GM19328 (cell line): ENCODE measurements at regions not wholly inside any gene's neighbourhood (a gene's known extent, or its start where the extent isn't known, plus 50 kb on each side); places are given as distances from the start of the nearest gene placed in this dataset.

Experiments used
- ATAC-seq: cut with Tn5 transposase; IDR thresholded peaks from one replicate; pipeline ENCODE4 v1.9.1; 2021; ENCODE audit warnings: mild to moderate bottlenecking, moderate library complexity; ENCODE audit not compliant: unreplicated experiment

DNA sequence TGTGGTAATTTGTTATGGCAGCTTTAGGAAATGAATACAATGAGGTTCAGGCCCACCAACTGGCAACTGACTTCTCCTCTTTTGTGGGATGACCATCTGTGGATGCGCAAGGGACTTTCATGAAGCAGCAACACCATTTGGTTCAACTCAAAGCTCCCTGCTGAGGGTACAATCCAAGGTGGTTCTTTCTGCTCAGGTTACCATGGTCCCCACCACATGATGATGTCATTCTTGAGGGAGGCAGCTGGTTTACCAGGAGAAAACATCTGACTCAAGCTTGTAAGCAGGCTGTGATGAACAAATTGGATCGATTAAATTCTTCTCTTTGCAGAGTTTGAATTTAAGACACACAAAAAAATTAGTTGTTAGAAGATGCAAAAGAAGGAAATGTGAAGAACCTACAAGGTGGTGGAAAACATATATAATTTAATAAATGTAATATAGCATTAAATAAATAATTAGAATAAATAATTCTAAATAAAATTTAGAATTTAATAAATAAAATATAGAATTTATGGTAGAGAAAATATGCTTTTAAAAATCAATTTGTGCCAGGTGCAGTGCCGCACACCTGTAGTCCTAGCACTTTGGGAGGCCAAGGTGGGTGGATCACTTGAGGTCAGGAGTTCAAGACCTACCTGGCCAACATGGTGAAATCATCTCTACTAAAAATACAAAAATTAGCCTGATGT, 67.6 kb upstream of the ANKFN1 start:
- no peak for ATAC-seq

DNA sequence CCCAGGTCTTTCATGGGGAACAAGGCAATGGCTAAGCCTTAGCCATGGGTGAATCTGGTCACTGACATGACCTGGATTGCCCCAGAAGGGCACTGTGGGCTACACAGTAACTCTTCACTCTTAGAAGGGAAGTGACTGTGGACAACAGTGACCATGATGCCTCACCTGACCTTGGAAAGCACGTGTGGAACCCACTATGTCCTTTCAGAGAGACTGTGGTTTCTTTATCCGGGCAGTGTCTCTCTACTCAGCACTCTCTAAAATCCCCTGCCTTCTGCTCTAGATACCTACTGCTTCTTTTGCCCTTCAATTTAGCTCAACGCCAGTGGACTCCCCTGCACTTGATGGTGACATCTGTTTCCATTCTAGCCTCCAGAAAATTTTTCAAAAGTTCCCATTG, 66.1 kb upstream of the ANKFN1 start:
- ATAC-seq: no peak

GRCh38 chr17:56096026-56096810, 57.1 kb upstream of the ANKFN1 start:
- no peak for ATAC-seq

- no peak for ATAC-seq
These were observed 54.5 kb upstream of the ANKFN1 start for GRCh38 chr17:56098746-56099145.

DNA sequence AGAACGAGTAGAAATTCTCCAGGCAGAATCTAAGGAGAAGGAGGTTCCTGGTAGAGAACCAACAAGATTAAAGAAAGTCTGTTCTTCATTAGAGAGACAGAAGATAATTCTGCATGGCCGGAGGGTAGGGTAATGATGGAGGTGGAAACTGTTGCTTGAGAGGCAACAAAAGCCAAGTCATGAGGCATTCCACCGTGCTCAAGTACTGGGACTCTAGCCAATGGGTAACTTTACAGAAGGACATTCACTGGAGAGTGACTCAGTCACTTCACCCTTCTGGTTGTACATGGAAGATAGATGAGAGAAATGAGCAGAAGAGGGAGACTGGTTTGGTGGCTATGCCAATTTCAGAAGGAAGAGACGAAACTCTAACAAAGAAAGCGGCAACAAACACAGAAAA, 53.6 kb upstream of the ANKFN1 start:
- no peak for ATAC-seq
